Activated CD4-positive, alpha-beta memory T cell treated with anti-CD3 and anti-CD28 coated beads, Interleukin-2, amount 10 ng/mL, durations not matched to agents 7 days and 5 days (primary cell): ENCODE measurements at regions not wholly inside any gene's neighbourhood (a gene's known extent, or its start where the extent isn't known, plus 50 kb on each side); places are given as distances from the start of the nearest gene placed in this dataset.

ENCODE experiments used
- CTCF ChIA-PET: fragments of 350-600 bp; sonication (Branson Sonifier 250); formaldehyde crosslinking; loops from one replicate; lab custom pipeline; 2021; ENCODE audit warnings: antibody characterized with exemption, inconsistent platforms; lab: Charles Lee
- POLR2A ChIA-PET: fragments of 350-600 bp; sonication (Branson Sonifier 250); formaldehyde crosslinking; loops from one replicate; lab custom pipeline; 2021; ENCODE audit warnings: antibody characterized with exemption; lab: Charles Lee
- DNase-seq: peaks from one replicate; pipeline ENCODE4 v3.0.0-alpha.2; 2020
- H3K27ac Mint-ChIP-seq: one replicate; pipeline ENCODE4 v1.8.0; 2021; ENCODE audit warnings: mild to moderate bottlenecking, mixed read lengths
- H3K27me3 Mint-ChIP-seq: one replicate; pipeline ENCODE4 v1.8.0; 2021; ENCODE audit warnings: mixed read lengths
- H3K36me3 Mint-ChIP-seq: one replicate; pipeline ENCODE4 v1.8.0; 2021; ENCODE audit warnings: low read depth, mixed read lengths
- H3K4me1 Mint-ChIP-seq: one replicate; pipeline ENCODE4 v1.8.0; 2021; ENCODE audit warnings: mixed read lengths
- H3K4me3 Mint-ChIP-seq: one replicate; pipeline ENCODE4 v1.8.0; 2021; ENCODE audit warnings: mild to moderate bottlenecking, mixed read lengths
- H3K9me3 Mint-ChIP-seq: one replicate; pipeline ENCODE4 v1.8.0; 2021; ENCODE audit warnings: mixed read lengths

DNA sequence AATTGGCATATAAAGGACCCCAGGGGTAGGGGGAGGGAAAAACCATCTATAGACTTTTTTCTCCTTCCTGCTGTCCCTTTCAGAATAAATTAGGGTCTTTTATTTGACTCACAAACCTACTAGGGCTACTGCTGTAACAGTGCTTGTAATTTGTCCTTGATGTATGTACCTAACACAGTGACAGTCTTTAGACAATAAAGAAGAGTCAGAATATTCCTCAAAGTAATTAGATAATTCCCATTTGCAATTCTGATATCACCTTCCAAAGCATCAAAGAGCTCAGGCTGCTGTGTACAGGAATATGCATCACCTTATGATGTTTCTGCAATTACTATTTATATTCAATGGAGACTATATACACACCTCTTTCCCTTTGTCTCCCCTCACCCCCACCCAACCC lies 161.7 kb downstream of the MREG start:
- Mint-ChIP-seq H3K36me3 (no peaks in the 10 kb centered on the region), H3K27me3 (no peaks in the 10 kb centered on the region), H3K4me3 (no peak overlapping the region), H3K4me1 (no peaks in the 10 kb centered on the region), H3K27ac (no peak overlapping the region), H3K9me3 (peaks cover 6% of the 10 kb centered on the region)
- POLR2A ChIA-PET, result no interaction called here
- DNase-seq, result no peak
- CTCF ChIA-PET, result no interaction called here

DNA sequence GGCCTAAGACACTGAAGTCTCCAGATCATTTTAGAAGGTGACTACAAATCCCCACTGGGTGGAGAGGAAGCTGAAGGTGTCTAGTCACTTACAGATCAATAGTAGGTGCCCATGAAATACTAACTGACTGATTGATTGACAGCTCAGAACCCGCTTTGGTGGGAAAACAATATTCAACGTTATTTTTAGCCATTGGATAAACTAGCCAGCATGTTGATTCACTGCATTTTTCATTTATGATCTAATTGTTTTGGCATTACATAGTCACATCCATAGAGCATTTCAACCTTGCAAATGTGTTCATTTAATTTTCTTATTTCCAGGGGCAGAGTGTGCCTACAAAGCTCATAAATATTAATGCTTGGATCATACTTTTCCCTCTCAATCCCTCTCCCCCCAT lies 162.3 kb downstream of the MREG start:
- POLR2A ChIA-PET, result no interaction called here

DNA sequence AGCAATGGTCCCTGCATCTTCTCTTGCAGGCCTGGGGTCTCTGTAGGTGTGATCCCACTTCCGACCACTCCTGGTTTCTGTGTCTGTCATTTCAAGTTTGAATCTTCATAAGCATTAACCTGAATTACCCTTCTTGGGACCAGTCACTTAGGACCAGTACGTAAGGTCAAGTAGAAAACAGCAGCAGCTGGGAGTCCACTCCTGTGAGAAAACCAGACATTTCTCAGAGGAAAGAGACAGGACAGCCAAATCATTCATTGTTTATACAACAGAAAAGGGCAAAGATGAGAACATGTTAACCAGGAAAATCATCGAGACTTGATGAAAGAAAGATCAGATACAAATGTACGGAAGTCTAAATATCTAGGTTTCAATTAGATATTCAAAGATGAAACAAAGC lies 163.0 kb downstream of the MREG start:
- Mint-ChIP-seq H3K27ac (no peak overlapping the region), H3K4me3 (no peak overlapping the region), H3K9me3 (peaks cover 6% of the 10 kb centered on the region), H3K4me1 (no peaks in the 10 kb centered on the region), H3K27me3 (no peaks in the 10 kb centered on the region), H3K36me3 (no peaks in the 10 kb centered on the region)
- no peak for DNase-seq
- POLR2A ChIA-PET, result no interaction called here
- CTCF ChIA-PET, result no interaction called here

More for the DNA sequence above, 162.3 kb downstream of the MREG start:
- Mint-ChIP-seq H3K9me3 (peaks cover 6% of the 10 kb centered on the region), H3K27me3 (no peaks in the 10 kb centered on the region), H3K4me3 (no peak overlapping the region), H3K4me1 (no peaks in the 10 kb centered on the region), H3K36me3 (no peaks in the 10 kb centered on the region), H3K27ac (no peak overlapping the region)
- CTCF ChIA-PET, result no interaction called here
- DNase-seq, result no peak

DNA sequence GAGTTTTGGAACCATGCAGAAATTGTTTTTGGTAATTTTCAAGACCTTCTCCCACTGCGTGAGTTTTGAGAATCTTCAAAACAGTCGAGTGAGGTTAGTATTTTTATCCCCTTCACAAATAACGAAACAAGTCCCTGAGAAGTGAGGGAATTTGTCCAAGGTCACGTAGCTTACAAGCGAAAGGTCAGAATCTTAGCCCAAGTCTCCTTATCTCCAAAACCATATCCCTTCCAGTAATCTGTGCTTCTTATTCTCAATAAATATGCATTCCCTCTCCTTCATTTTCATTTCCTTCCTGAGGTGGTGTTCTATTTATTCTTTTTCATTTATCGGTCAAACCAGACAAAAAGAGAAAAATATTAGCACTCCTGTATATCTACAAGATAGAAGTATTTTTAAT lies 163.6 kb downstream of the MREG start:
- Mint-ChIP-seq H3K36me3 (no peaks in the 10 kb centered on the region), H3K9me3 (peaks cover 6% of the 10 kb centered on the region), H3K4me1 (no peaks in the 10 kb centered on the region), H3K27me3 (no peaks in the 10 kb centered on the region), H3K4me3 (no peak overlapping the region), H3K27ac (no peak overlapping the region)
- no peak for DNase-seq
- ChIA-PET CTCF (no interaction called here), POLR2A (no interaction called here)

DNA sequence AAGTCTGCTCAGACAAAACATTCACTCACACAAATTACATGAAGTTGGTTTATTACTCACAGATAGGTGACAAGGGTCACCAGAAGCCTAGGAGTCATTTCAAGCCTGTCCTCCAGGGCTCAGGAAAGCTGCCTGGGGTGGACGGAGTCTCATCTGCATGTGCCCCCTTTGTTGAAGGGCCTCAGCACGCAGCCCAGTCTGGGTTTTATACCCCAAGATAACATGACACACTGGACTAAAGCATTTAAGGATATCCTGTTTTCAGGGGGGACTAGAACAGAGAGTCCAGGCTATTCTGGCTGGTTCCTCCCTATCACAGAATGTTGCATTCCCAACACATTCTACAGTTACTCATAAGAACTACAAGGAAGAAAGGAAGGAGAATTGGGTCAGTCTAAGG lies 164.7 kb downstream of the MREG start:
- Mint-ChIP-seq H3K4me1 (no peaks in the 10 kb centered on the region), H3K27ac (no peak overlapping the region), H3K36me3 (no peaks in the 10 kb centered on the region), H3K9me3 (peaks cover 2% of the 10 kb centered on the region), H3K27me3 (no peaks in the 10 kb centered on the region), H3K4me3 (no peak overlapping the region)
- CTCF ChIA-PET, result no interaction called here
- no peak for DNase-seq
- POLR2A ChIA-PET, result no interaction called here

DNA sequence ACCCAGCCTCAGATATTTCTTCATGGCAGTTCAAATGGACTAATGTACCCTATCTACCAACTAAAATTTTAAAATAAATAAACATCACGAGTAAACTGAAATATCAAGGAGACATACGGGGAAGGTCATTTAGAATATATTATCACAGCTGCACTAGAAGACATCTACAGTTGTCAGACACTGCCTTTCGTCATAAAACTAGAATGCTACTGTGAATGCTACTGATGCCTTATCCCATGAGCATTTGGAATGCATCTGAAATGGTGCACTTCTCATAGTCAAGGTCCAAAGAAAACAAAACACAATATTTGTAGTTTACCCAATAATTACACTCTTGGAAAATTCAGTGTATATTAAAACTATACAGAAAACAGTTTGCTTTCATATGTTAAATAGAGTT lies 165.2 kb downstream of the MREG start:
- Mint-ChIP-seq H3K9me3 (no peaks in the 10 kb centered on the region), H3K36me3 (no peaks in the 10 kb centered on the region), H3K4me3 (no peak overlapping the region), H3K4me1 (no peaks in the 10 kb centered on the region), H3K27ac (no peak overlapping the region), H3K27me3 (no peaks in the 10 kb centered on the region)
- POLR2A ChIA-PET, result no interaction called here
- CTCF ChIA-PET, result no interaction called here
- no peak for DNase-seq

DNA sequence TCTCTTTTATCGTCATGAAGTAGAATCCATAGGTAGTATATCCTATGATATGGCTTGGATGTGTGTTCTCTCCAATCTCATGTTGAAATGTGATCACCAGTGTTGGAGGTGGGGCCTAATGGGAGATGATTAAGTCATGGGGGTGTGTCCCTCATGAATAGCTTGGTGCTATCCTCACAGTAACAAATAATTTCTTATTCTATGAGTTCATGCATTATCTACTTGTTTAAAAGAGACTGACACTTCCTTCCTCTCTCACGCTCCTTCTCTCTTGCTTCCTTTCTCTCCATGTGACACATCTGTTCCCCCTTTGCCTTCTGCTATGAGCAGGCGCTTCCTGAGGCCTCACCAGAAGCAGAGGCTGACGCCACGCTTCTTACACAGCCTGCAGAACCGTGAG lies 165.6 kb downstream of the MREG start:
- H3K4me1 Mint-ChIP-seq, result no peaks in the 10 kb centered on the region
- H3K27ac Mint-ChIP-seq, result no peak overlapping the region
- no peaks in the 10 kb centered on the region for H3K9me3 Mint-ChIP-seq
- ChIA-PET POLR2A (no interaction called here), CTCF (no interaction called here)
- H3K27me3 Mint-ChIP-seq, result no peaks in the 10 kb centered on the region
- no peak overlapping the region for H3K4me3 Mint-ChIP-seq
- no peak for DNase-seq
- H3K36me3 Mint-ChIP-seq, result no peaks in the 10 kb centered on the region

DNA sequence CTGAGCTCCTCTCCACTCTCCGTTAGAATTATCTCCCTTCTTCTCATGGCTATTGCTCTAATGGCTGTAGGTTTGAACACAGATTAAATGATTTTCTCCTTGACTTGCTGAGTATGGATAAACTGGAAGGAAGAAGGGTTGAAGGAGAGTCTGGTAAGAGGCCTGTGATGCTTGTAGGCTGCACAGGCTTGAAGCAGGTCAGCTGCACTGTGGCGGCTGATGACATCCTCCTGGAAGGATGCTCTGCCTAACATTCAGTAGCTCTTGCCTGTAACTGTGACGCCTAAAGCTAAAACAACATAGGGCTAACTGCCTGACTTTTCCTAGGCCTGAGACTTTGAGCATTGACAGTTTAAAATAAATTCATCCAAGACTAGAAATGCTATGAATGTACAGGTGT lies 166.3 kb downstream of the MREG start:
- no peaks in the 10 kb centered on the region for H3K4me1 Mint-ChIP-seq
- CTCF ChIA-PET, result no interaction called here

DNA sequence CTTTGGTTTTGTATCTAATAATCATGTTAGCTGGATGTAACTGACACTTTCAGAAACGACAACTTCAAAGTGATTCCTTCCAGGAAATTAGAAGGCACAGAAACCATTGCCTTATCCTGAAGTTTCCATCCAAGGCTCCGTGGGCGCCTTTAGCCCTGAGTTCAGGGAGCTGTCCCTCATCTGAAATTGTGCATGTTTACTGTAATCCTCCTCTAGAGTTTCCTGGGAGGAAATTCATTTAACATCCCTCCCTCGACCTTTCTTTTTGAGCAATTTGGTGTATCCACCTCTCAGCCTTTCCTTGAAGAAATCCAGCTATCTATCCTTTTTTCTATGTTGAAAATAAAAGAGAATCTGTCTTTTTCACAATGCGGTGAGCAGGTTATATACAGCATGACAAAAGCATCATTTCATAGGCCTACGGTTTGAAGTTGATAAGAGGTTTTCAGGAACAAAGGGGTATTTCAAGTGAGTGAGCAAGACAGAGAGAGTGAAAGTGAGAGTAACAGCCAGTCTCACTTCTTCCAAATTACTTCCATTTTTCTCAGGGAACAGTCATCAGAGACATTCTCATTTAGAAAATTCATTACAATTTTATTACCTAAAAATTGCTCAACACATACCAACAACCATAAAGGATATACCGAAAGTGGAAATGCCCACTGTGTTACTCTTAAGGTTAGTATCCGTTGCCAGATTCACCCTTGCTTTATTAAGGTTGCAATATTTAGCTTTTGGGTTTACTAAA lies 167.3 kb downstream of the MREG start:
- ChIA-PET CTCF (no interaction called here), POLR2A (no interaction called here)
- Mint-ChIP-seq H3K4me3 (no peak overlapping the region), H3K27ac (no peak overlapping the region), H3K9me3 (no peaks in the 10 kb centered on the region), H3K4me1 (no peaks in the 10 kb centered on the region), H3K36me3 (no peaks in the 10 kb centered on the region), H3K27me3 (no peaks in the 10 kb centered on the region)
- DNase-seq, result no peak

More for the DNA sequence above, 166.3 kb downstream of the MREG start:
- Mint-ChIP-seq H3K27ac (no peak overlapping the region), H3K36me3 (no peaks in the 10 kb centered on the region), H3K4me3 (no peak overlapping the region), H3K27me3 (no peaks in the 10 kb centered on the region), H3K9me3 (no peaks in the 10 kb centered on the region)
- POLR2A ChIA-PET, result no interaction called here
- DNase-seq, result no peak

DNA sequence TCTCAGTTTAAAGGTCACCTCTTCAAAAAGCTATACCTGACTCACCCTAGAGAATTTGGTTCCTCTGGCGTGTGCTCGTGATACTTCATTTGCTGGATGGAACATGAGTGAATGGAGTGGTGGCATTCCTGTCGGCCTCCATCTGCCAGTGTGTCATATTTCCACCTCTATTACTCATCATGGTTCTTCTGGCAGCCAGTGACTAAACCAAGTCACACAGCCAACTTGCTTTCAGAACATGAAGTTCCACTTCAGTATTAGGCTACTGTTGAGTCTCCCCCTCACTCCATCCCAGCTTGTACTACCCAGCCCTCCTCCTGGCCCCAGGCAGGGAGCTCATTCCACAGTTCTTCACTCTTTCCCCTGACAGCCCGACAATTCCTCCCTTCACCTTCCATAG lies 169.8 kb downstream of the MREG start:
- no peak for DNase-seq
- CTCF ChIA-PET, result no interaction called here
- H3K9me3 Mint-ChIP-seq, result no peaks in the 10 kb centered on the region
- POLR2A ChIA-PET, result no interaction called here
- H3K27ac Mint-ChIP-seq, result no peak overlapping the region
- H3K27me3 Mint-ChIP-seq, result peaks cover 6% of the 10 kb centered on the region
- H3K4me3 Mint-ChIP-seq, result no peak overlapping the region
- no peaks in the 10 kb centered on the region for H3K4me1 Mint-ChIP-seq
- no peaks in the 10 kb centered on the region for H3K36me3 Mint-ChIP-seq

DNA sequence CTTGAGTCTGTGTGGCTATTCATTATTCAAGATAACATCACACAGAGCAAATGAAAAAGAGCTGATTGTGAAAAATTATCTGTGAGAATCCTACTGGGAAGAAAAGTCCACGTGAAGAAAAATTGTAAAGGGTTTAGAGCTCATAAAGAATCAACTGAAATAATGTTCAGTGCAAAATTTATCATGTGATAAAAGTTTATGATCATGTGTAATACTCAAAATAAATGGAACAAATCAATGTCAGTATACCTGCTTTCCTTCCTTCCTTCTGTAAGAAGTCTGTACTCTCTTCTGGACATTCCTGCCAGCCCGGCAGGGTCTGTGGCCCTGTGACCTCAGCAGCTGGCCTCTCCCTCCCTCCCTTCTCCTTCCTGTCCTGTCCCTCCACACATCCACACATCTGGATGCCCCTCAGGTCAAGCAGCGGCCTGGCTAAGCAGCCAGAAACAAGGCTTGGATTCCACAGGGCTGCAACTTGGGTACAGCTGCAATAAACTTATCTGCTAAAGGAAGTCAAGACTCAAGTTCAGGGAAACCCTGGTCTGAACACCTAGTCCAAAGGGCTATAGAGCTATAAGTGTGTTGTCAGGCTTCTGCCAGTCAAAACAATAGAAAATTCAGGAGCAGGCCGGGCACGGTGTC lies 172.1 kb downstream of the MREG start:
- no peak for DNase-seq
- POLR2A ChIA-PET, result no interaction called here
- no peaks in the 10 kb centered on the region for H3K36me3 Mint-ChIP-seq
- no peak overlapping the region for H3K4me3 Mint-ChIP-seq
- CTCF ChIA-PET, result no interaction called here
- H3K27ac Mint-ChIP-seq, result no peak overlapping the region
- no peaks in the 10 kb centered on the region for H3K4me1 Mint-ChIP-seq
- H3K9me3 Mint-ChIP-seq, result no peaks in the 10 kb centered on the region
- peaks cover 13% of the 10 kb centered on the region for H3K27me3 Mint-ChIP-seq

DNA sequence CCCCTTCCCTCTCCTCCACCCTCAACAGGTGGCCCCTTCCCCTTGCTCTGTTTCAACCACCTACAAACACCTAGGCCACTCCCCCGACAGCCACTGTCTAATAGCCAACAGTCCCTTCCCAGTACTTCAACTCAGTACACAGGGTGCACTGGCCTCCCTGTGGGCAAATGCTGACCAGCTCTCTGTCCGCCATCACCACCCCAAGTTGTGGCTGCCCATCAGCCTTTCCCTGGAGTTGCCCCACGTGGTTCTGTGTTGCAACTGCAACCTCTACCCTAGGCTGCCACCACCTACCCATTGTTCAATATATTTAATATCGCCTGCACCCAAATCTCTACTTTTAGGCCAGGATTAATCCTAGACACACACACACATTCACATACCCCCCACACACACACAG lies 173.5 kb downstream of the MREG start:
- CTCF ChIA-PET, result no interaction called here

DNA sequence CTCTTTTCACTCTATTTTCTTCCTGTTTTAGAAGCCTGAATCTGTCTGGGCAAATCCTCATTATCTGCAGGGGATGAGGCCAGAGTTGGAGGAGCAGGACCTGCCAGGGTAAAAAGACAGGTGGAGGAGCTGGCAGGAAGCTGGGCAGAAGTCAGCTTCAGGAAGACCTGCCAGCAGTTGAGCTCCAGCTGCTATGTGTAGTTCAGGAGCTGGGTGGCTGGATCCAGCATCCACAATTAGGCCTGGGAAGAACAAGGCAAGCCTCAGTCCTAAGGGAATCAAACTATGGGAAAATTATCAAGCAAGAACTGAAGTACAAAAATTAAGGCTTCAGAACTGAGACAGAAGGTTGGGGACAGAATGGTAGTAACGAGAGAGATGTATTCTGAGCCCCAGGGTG lies 174.0 kb downstream of the MREG start:
- H3K9me3 Mint-ChIP-seq, result no peaks in the 10 kb centered on the region
- H3K36me3 Mint-ChIP-seq, result no peaks in the 10 kb centered on the region
- H3K4me1 Mint-ChIP-seq, result no peaks in the 10 kb centered on the region
- DNase-seq, result no peak
- no peak overlapping the region for H3K27ac Mint-ChIP-seq
- CTCF ChIA-PET, result no interaction called here
- H3K27me3 Mint-ChIP-seq, result peaks cover 15% of the 10 kb centered on the region
- no peak overlapping the region for H3K4me3 Mint-ChIP-seq
- POLR2A ChIA-PET, result no interaction called here

More for the DNA sequence above, 173.5 kb downstream of the MREG start:
- no peak overlapping the region for H3K27ac Mint-ChIP-seq
- POLR2A ChIA-PET, result no interaction called here
- no peak overlapping the region for H3K4me3 Mint-ChIP-seq
- peaks cover 15% of the 10 kb centered on the region for H3K27me3 Mint-ChIP-seq
- DNase-seq, result no peak
- H3K9me3 Mint-ChIP-seq, result no peaks in the 10 kb centered on the region
- no peaks in the 10 kb centered on the region for H3K36me3 Mint-ChIP-seq
- no peaks in the 10 kb centered on the region for H3K4me1 Mint-ChIP-seq

DNA sequence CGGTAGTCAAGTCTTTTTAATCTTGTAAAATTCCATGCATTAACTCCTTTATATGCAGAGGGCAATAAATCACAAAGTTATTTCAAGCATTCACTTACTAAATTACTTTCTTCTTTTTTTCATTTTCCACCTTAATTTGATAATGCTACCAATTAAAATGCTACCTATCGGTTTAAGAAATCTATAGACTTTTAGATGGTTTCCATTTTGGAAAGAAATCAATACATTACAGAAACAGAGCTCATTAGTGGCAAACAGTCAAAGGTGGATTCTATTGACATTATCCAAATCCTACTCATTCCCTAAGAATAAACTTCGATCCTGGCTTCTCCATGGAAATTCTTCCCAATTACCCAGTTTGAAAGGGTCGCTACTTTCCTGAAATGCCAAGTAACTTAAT lies 176.5 kb downstream of the MREG start:
- no peak overlapping the region for H3K4me3 Mint-ChIP-seq
- H3K27me3 Mint-ChIP-seq, result peaks cover 15% of the 10 kb centered on the region
- CTCF ChIA-PET, result interaction anchor here (1.0 kb wide), 1 partner anchor 8 kb away, joined by 3 read pairs; no protein-coding TSS in a partner anchor
- DNase-seq, result no peak
- no peaks in the 10 kb centered on the region for H3K9me3 Mint-ChIP-seq
- POLR2A ChIA-PET, result no interaction called here
- no peak overlapping the region for H3K27ac Mint-ChIP-seq
- no peaks in the 10 kb centered on the region for H3K36me3 Mint-ChIP-seq
- peaks cover 2% of the 10 kb centered on the region for H3K4me1 Mint-ChIP-seq
